ENCODE measurements at regions not wholly inside any gene's neighbourhood (a gene's known extent, or its start where the extent isn't known, plus 50 kb on each side); places are given as distances from the start of the nearest gene placed in this dataset.

- no peak for DNase-seq (ENCODE audit: low spot score)
- no peak for TF ChIP-seq CTCF (IDR thresholded peaks at IDR 0.05; ENCODE audit: borderline replicate concordance, control extremely low read depth, extremely low read depth, insufficient read depth, missing control alignments)
- in situ Hi-C loops (cut with MboI; ENCODE audit: low sequenced_read_pairs, unreplicated experiment), result no loop called here
Measured at GRCh38 chr5:159695741-159696294, 220.5 kb upstream of the ADRA1B start.

GRCh38 chr5:159697530-159697929 is 218.8 kb upstream of the ADRA1B start:
- in situ Hi-C loops (cut with MboI; ENCODE audit: low sequenced_read_pairs, unreplicated experiment), result no loop called here
- no peak for DNase-seq (ENCODE audit: low spot score)
- TF ChIP-seq CTCF (IDR thresholded peaks at IDR 0.05; ENCODE audit: borderline replicate concordance, control extremely low read depth, extremely low read depth, insufficient read depth, missing control alignments), result no peak

GRCh38 chr5:159698322-159698721 is 218.0 kb upstream of the ADRA1B start:
- DNase-seq (ENCODE audit: low spot score), result no peak
- in situ Hi-C loops (cut with MboI; ENCODE audit: low sequenced_read_pairs, unreplicated experiment), result no loop called here
- no peak for TF ChIP-seq CTCF (IDR thresholded peaks at IDR 0.05; ENCODE audit: borderline replicate concordance, control extremely low read depth, extremely low read depth, insufficient read depth, missing control alignments)

- no peak for DNase-seq (ENCODE audit: low spot score)
- no peak for TF ChIP-seq CTCF (IDR thresholded peaks at IDR 0.05; ENCODE audit: borderline replicate concordance, control extremely low read depth, extremely low read depth, insufficient read depth, missing control alignments)
- in situ Hi-C loops (cut with MboI; ENCODE audit: low sequenced_read_pairs, unreplicated experiment), result no loop called here
Measured at GRCh38 chr5:159700016-159700415, 216.3 kb upstream of the ADRA1B start.

GRCh38 chr5:159702301-159702700 is 214.0 kb upstream of the ADRA1B start:
- no peak for TF ChIP-seq CTCF (IDR thresholded peaks at IDR 0.05; ENCODE audit: borderline replicate concordance, control extremely low read depth, extremely low read depth, insufficient read depth, missing control alignments)
- in situ Hi-C loops (cut with MboI; ENCODE audit: low sequenced_read_pairs, unreplicated experiment), result no loop called here
- DNase-seq (ENCODE audit: low spot score), result no peak

GRCh38 chr5:159702826-159703225 is 213.5 kb upstream of the ADRA1B start:
- DNase-seq (ENCODE audit: low spot score), result no peak
- in situ Hi-C loops (cut with MboI; ENCODE audit: low sequenced_read_pairs, unreplicated experiment), result no loop called here
- no peak for TF ChIP-seq CTCF (IDR thresholded peaks at IDR 0.05; ENCODE audit: borderline replicate concordance, control extremely low read depth, extremely low read depth, insufficient read depth, missing control alignments)

GRCh38 chr5:159704160-159704559 is 212.1 kb upstream of the ADRA1B start:
- DNase-seq (ENCODE audit: low spot score), result no peak
- in situ Hi-C loops (cut with MboI; ENCODE audit: low sequenced_read_pairs, unreplicated experiment), result no loop called here
- no peak for TF ChIP-seq CTCF (IDR thresholded peaks at IDR 0.05; ENCODE audit: borderline replicate concordance, control extremely low read depth, extremely low read depth, insufficient read depth, missing control alignments)

Measured in GM13976 (cell line).